ENCODE measurements at regions not wholly inside any gene's neighbourhood (a gene's known extent, or its start where the extent isn't known, plus 50 kb on each side); places are given as distances from the start of the nearest gene placed in this dataset.
"Not testable (repeated sequence)": the region's sequence is repeated elsewhere in the genome, so short reads cannot be mapped to it uniquely, and the experiment has no call there.

DNA sequence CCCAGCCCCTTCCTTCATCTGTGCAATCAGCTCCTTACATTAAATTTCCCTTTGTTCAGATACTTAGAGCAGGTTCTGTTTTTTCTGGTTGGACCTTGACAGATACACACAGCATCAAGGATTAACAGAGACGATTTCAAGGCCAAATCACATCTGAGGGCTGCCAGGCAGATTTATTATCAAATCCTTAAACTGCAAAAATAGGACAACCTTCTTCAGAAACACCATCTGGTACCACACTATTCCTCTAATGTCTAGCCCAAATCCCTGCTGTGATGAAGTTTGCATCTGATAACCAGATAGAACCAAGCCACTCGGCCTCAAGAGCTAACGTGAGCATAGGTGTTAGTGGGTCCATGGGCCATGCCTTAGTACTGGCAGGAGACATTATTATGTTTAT is 250.7 kb upstream of the PROK2 start:
- FAIRE-seq = no peak

DNA sequence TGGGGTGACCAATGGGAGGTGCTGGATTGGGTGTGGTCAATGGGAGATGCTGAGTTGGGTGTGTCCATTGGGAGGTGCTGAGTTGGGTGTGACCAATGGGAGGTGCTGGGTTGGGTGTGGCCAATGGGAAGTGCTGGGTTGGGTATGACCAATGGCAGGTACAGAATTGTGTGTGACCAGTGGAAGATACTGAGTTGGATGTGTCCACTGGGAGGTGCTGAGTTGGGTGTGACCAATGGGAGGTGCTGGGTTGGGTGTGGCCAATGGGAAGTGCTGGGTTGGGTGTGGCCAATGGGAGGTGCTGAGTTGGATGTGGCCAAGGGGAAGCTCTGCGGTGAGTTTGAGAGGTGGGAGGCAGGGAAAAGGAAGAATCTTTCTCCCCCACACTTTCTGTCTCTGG is 250.0 kb upstream of the PROK2 start:
- FAIRE-seq = no peak

DNA sequence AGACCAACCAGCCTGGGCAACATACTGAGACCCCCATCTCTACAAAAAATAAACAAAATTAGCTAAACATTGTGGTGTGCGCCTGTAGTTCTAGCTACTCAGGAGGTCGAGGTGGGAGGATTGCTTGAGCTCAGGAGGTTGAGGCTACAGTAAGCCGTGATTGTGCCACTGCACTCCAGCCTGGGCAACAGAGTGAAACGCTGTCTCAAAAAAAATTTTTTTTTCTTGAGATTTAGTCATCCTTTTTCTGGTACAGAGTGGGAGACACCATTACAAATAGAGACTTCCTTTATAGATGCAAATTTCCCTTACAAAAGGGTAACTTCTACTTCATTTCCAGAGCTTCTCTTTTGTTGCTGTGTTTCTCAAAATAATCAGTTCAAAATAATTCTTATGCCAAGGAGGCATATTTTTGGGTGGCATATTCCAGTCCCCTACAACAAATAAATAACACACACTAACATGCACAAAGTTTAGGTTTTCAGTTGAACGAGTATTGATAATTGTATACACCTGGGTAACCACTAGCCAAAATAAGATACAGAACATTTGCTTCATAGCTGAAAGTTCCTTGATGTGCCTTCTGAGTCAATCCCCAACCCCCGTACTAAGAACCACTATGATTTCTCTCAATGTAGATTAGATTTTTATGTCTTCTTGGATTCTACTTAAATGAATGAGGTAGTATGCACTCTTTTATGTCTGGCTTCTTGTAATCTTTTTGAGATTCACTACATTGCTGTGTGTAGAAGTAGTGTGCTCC is 248.9 kb upstream of the PROK2 start:
- FAIRE-seq = no peak

DNA sequence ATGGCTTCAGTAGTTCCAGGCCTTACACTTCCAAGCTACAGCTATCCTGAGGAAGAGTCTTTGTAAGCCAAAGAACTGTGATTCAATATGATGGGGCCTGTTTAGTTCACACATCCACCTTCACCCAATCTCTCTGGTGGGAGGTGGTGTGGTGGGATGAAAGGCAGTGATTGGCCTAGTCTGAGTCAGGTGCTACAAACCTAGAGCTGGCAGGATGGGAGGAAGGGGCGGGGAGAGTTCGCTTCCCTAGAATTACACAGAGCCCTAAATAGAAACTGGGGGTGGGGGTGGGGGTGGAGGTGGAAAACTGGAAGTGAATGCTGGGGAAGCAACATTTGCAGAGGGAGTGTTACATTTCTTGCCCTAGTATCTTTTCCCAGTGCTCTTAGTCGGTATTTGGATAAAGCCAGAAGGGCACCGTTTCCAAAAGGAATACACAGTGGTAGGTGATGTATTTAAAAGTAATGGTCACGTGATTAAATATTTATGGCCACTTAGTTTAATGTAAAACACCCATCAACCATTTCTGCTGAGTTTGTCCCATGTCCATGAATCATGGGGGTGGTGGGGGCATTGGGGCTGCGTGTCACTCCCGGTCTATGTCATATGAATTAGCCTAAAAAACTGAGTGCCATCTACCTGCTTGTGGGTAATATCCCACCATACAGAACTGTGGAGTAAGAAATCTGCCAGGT is 247.6 kb upstream of the PROK2 start:
- FAIRE-seq = no peak

DNA sequence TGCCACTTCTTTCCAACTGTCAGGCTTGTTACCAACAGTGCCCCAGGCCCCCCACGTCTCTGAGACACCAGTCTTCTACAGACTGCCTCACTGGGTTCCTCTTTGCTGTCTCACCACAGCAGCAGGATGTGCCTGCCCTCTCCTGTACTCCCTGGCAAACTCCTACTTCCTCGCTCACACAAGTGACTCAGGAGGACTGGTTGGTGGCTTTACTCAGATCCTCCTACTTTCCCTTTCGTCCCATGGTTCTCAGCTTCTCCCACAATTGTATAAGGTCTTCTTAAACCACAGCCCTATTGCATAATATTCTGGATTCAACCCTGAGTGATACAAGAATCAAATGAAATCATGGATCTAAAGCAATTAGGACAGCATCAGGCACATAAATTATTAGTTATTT is 246.6 kb upstream of the PROK2 start:
- FAIRE-seq = no peak

DNA sequence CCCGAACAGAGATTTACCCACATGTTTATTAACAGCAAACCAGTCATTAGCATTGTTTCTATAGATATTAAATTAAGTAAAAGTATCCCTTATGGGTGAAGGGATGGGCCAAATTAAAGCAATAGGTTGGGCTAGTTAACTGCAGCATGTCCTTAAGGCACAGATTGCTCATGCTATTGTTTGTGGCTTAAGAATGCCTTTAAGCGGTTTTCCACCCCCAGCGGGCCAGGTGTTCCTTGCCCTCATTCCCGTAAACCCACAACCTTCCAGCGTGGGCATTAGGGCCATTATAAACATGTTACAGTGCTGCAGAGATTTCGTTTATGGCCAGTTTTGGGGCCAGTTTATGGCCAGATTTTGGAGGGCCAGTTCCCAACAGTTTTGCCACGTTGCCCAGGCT is 245.3 kb upstream of the PROK2 start:
- not testable (repeated sequence) for FAIRE-seq

DNA sequence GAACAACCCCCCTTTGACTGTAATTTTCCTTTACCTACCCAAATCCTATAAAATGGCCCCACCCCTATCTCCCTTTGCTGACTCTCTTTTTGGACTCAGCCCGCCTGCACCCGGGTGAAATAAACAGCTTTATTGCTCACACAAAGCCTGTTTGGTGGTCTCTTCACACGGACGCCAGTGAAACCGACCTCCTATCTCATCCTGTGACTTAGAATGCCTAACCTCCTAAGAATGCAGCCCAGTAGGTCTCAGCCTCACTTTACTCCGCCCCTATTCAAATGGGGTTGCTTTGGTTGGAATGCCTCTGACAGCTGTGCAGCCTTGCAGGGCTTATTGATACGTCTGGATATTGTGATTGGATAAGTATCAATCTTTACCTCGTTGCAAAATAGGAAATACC is 243.8 kb upstream of the PROK2 start:
- not testable (repeated sequence) for FAIRE-seq

DNA sequence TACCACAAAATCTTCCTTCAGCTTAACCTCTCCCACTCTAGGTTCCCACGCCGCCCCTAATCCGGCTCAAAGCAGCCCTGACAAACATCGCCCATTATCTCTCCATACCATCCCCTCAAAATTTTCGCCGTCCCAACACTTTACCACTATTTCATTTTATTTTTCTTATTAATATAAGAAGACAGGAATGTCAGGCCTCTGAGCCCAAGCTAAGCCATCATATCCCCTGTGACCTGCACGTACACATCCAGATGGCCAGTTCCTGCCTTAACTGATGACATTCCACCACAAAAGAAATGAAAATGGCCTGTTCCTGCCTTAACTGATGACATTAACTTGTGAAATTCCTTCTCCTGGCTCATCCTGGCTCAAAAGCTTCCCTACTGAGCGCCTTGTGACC is 243.4 kb upstream of the PROK2 start:
- FAIRE-seq = not testable (repeated sequence)

DNA sequence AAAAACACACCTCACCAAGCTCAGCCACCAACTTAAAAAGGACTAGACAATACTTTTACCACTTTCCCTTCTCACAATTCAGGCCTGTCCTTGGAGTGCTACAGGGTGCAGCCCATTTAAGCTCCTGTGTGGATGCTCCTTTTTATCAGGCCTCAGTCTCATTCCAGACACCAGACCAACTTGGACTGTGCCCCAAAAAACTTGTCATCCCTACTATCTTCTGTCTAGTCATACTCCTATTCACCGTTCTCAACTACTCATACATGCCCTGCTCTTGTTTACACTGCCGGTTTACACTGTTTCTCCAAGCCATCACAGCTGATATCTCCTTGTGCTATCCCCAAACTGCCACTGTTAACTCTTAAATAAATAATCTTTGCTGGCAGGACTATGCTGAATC is 242.8 kb upstream of the PROK2 start:
- not testable (repeated sequence) for FAIRE-seq

DNA sequence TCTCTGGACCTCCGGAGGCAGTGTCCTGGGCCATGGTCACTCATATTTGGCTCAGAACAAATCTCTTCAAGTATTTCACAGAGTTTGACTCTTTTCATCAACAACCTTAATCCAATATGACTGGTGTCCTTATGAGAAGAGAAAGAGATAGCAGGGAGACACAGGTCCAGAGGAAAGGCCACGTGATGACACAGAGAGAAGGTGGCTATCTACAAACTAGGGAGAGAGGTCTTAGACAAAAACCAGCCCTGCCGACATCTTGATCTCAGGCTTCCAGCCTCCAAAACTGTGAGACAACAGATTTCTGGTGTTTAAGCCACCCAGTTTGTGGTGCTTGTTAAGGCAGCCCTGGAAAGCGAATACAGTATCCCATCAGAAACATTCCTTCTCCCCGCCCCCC is 237.1 kb upstream of the PROK2 start:
- no peak for FAIRE-seq

DNA sequence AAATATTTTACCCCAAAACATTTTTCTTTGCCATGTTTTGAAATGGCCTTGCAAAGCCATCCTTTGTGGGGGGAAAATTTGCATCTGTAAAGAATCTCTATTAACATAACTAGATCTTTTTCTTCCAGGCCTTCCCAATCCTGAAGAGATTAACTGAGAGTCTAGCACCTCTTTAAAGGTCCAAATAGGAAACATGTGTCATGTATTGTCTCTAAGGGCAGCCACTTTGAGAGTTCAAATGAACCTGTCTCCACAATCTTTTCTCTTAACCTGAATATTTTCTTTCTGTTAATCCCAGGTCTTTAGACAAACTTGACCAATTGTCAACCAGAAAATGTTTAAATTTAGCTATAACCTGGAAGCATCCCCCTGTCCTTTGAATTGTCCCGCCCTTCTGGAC is 236.6 kb upstream of the PROK2 start:
- no peak for FAIRE-seq

DNA sequence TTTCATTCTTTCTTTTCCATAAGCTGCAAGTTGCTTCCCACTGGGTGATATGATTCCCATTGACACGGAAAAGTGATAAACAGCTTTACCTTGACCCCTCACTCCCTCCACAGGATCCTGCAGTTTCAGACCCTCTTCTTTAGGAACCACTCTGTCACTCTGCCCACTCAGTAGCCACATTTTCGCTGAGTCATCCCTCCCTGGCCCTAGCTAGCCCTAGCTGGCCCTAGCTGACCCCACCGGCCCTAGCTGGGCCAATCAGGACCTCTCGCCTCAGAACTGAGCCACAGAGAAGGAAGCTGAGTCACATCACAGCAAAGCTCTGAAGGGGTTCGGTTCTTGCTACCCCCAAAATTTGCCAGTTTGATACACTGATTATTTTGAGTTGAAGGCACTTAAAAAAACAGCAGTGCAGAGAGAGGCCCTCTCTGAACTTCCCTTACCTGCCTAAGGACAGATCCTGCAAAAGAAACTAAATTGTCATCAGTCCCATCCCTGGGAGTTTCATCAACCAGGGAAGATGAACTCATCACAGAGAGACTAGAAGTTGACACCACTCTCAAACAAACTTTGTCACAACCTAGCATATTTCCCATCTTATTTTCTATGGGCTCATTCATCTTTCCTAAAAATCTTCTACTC is 233.5 kb upstream of the PROK2 start:
- no peak for FAIRE-seq

DNA sequence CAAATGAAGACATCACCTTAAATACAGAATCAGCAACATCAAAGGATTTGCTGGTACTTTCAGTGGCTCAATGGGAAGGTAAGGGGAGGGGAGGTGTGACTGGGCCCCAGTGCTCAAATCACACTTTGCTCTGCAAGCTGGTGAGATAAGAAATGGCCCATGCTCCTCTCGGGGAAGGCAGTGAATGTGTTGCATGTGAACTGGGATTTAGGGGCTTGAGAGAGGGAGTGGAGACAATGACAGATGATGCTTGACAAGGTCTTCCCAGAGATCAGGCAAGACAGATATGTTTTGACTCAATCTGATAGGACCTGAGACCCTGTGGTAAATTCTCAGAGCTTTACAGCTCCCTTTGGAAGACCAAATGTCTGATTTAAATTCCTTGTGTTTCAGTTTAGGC is 233.0 kb upstream of the PROK2 start:
- FAIRE-seq = no peak

DNA sequence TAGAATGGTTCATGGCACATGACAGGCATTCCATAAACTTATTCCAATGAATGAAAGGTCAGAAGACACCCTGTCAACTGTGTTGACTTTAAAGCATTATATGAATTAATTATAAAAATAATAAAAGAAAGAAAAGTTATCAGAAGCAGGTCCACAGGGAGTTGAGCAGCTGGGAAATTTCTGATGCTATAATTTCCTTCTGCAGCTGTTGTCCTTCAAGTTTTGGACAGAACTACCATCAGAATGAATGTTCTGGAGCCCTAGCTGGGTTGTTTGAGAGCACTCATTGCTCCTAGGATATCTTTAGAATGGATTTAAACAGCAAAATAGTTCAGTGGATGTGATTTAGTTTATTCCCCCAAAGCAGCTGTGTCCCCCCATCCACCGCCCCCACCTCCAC is 232.4 kb upstream of the PROK2 start:
- no peak for FAIRE-seq

DNA sequence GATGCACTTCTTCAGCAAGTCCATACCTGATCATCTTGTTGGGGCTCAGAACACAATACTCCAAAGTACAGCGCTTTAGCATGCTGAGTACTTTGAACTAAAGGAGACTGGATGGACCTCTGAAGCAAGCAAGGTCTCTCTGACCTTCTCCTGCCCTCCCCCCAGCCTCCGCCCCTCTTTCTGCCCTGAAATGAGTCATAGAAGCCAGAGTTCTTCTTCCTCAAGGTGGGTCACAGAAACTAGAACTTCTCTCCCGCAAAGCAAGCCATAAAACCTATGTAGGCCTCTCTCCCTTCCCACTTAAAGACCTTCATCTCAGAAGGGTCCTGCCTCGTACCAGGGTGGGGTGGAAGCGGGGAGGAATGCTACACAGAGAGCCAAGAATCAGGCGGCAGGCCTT is 230.5 kb upstream of the PROK2 start:
- no peak for FAIRE-seq

DNA sequence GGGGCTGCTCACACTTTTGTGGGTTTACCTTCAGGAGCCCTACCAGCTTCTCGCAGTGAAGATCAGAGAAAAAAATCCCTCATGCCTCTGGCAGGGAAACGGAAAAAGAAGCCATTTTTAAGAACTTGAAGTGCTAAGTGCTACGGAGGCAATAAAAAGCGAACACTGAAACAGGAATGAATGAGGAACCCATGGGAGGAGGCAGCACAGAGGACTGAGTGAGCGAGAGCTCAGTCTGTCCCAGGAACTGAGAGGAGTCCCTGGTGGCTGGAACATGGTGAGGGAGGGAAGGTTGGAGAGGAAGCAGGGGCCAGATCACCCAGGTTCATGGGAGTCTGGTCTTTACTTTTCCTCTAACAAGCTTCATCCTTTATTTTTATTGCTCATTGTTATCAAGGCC is 228.1 kb upstream of the PROK2 start:
- no peak for FAIRE-seq

DNA sequence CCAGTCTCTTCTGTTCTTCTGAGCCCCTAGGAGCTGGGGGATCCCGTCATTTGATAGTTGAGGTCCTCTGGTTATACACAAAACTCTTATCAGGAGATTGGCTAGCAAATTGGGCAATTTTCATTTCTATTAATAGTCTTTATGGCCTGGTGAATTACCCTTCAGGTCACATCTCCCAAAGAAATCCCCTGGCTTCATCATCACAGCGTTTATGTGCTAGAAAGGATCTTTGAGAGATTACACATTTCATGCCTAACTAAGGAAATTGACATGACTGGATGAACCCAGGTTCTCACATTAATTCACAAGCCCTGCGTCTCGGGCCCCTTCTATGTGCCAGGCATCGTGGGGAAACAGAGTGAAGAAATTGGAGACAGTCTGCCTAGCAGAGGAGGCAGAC is 227.4 kb upstream of the PROK2 start:
- FAIRE-seq = no peak

DNA sequence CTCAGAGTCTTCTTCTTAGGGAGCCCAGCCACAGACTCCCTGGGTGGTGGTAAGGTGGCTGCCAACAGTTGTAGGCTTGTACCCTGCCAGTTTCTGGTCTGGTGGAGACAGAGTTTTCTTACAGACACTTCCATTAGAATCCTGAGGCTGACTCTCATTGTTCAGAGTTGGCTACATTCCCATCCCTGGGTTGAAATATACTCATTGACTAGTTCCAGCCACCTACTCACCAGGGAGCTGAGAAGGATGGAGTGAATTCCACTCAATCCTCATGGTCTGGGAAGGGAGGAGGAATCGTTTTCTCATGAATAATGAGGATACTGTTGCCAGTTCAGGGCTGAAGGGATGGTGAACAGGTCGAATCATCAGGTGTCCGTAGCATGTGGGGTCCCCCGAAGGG is 226.5 kb upstream of the PROK2 start:
- no peak for FAIRE-seq

DNA sequence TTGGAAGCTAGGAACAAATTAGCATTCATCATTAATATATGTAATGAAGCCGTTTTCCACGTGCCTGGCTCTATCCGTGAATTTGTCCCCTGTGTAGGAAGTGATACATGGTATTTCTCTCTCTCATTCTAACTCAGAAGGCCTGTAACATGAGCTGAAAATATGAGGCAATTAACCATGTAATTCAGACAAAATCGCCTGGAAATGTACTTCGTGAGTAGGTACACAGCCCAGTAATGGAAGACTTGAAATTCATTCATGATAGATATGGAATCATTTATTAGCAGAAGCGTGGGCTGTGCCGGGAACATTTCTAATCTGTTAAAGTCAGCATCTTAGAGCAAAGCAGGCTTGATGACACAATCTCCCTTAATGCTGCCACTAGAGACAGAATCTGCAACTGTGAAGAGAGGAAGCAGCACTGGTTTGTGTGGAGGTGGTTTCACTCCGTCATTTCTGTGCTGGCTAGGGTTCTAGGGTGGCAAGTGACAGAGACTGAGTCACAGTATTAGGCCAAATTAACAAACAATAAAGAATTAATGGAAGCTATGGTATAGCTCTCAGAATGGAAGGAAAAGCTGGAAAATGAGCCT is 225.0 kb upstream of the PROK2 start:
- no peak for FAIRE-seq

DNA sequence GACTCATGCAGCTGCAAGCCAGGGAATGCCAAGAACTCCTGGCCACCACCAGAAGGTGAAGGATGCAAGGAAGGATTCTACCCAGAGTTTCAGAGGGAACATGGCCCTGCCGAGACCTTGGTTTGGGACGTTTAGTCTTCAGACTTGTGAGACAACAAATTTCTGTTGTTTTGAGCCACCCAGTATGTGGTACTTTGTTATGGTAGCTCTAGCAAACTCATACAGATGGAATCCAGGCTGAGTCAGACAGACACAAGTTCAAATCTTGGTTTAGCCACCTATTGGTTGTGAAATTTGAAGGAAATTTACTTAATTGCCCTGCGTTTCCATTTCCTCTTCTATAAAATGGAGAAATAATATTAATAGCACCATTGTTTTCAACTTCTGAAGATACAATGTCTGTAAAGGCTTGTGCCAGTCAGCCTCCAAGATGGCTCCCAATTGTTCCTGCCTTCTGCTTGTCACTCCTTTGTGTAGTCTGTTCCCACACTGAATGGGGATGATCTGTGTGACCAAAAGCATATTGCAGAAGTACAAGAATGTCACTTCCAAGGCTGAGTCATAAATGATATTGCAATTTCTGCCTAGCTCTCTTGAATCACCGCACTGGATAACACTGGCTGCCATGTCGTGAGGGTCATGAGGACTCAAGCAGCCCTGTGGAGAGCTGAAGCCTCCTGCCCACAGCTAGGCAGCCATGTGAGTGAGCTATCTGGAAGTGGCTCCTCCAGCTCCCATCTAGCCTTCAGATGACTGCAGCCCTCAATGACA is 223.5 kb upstream of the PROK2 start:
- FAIRE-seq = no peak

DNA sequence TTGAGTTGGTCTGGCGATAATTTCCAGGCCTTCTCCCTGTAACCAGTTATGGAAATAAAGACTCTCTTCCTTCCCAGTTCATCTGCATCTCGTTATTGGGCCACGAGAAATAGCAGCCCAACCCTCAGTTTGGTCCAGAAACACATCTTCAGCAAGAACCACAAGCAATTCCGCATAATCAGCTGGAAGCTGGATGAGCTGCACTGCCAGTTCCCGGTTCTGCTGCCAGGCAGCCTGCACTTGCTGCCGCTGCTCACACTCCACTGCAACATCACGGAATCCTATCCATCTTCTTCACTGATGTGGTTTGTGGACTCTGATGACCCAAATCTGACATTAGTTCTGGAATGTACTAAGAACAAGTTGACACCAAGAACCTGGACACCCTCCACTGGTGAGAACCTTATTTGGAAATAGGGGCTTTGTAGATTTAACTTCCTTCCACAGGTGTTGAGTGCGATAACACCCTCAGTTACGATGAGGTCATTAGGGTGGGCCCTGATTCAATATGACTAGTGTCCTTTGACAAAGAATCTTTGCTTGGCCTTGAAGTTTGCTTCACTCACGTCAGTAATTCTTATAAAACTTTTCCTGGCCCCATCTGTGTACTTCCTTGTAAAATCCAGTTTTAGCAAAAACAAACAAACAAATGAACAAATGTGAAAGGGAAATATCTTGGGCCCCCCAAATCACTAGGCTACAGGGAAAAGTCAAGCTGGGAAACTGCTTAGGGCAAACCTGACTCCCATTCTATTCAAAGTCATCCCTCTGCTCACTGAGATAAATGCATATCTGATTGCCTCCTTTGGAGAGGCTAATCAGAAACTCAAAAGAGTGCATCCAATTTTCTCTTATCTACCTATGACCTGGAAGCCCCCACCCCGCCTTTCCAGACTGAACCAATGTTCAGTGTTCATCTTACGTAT is 221.9 kb upstream of the PROK2 start:
- no peak for FAIRE-seq

DNA sequence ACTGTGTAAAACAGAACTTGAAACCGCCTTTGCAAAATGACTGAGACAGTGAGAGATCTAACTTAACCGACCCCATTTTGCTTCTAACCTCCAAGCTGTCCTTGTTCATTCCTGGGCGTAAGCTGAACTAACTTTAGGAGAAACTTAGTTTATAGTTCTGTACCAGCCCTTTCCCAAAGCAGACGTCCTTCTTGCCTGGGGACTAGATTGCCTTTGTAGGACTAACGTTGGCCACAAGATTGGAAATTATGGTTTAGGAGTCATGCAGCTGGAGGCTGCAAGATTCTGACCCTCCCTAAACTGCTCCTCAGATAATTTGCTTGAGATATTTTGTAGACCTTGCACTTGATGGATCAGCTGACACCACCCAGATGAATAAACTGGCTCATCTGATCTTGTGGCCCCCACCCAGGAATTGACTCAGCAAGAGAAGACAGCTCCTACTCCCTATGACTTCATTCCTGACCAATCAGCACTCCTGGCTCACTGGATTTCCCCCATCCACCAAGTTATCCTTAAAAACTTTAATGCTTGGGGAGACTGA is 219.9 kb upstream of the PROK2 start:
- FAIRE-seq = no peak
